Epithelial cell of prostate (primary cell): ENCODE measurements at regions not wholly inside any gene's neighbourhood (a gene's known extent, or its start where the extent isn't known, plus 50 kb on each side); places are given as distances from the start of the nearest gene placed in this dataset.
"Not testable (repeated sequence)": the region's sequence is repeated elsewhere in the genome, so short reads cannot be mapped to it uniquely, and the experiment has no call there.

Source experiments
- DNase-seq: peaks from one replicate; pipeline ENCODE4 v3.0.0-alpha.2; 2011; ENCODE audit warnings: low read depth, low spot score
- H3K27ac ChIP-seq: fragments of 450-650 bp; 2 replicates; pipeline ENCODE4 v1.5.1; 2017; ENCODE audit warnings: mild to moderate bottlenecking

DNA sequence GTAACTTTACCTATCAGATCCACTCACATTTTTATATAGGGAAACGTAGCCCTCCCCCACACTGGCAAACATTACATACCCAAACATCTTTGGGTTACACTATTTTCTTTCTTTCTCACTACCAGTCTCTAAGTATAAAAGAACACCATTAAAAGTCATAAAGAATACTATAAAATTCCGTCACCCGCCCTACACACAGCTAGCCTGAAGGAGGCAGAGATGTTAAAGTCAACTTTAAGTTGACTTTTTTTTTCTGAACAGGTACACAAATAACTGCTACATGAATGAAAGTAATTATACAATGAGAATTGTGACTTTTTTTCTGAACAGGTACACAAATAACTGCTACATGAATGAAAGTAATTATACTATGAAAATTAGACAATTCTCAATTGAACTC lies 628.3 kb downstream of the NUP35 start:
- no peak for DNase-seq
- no peak overlapping the region for H3K27ac ChIP-seq

DNA sequence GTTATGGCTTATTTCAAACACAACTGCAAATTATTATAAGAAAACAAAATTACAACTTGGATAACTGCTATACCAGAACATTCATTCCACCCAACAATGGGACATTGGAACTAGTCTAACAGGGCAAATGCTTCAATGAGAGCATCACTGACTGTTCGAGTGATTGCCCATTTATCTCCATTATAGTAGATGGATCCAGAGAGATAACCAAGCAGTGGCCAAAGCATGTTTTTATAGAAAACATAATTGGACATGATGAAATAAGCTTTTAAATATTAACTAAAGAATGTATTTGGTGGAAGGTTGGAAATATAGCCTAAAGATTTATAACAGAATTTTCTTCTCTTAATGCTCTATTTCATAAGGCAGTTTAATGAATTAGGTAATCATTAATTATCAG lies 634.8 kb downstream of the NUP35 start:
- H3K27ac ChIP-seq: no peak overlapping the region
- no peak for DNase-seq

DNA sequence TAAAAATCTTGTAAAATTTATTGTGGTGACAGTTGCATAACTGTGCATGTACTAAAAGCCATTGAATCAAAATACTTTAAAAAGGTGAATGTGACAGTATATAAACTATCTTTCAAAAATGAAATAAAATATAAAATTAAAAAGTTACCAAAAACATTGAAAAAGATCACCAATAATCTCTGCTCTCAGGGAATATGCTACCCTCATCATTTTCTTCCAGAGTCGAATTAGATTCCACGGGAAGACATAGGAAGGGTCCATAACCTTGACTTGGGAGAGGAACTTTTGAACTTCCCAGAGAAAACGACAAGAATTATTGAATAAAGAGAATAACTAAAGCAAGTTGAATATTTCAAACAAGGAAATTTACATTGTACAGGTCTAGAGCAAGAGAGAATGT lies 649.5 kb downstream of the NUP35 start:
- DNase-seq: no peak
- H3K27ac ChIP-seq: no peak overlapping the region

GRCh38 chr2:183780072-183780471 lies 655.8 kb downstream of the NUP35 start:
- DNase-seq: no peak
- H3K27ac ChIP-seq: no peak overlapping the region

DNA sequence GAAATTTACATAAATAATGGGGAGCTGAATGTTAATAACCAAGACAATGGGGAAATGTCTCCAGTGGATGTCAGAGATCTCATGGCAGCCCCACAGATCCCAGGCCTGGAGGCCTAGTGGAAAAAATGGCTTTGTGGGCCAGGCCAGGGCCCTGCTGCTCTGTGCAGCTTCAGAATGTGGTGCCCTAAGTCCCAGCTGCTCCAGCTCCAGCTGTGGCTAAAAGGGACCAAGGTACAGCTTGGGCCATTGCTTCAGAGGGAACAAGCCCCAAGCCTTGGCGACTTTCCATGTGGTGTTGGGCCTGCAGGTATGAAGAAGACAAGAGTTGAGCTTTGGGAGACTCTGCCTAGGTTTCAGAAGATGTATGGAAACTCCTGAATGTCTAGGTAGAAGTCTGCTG lies 658.2 kb downstream of the NUP35 start:
- DNase-seq: no peak
- no peak overlapping the region for H3K27ac ChIP-seq

- DNase-seq, H3K27ac ChIP-seq: not testable (repeated sequence)
These were observed 664.6 kb downstream of the NUP35 start for GRCh38 chr2:183788796-183789195.

- not testable (repeated sequence) for DNase-seq, H3K27ac ChIP-seq
These were observed 668.1 kb downstream of the NUP35 start for GRCh38 chr2:183792165-183792924.

GRCh38 chr2:183798535-183798934 lies 674.3 kb downstream of the NUP35 start:
- DNase-seq: no peak
- H3K27ac ChIP-seq: no peak overlapping the region

GRCh38 chr2:183799761-183800160 lies 675.5 kb downstream of the NUP35 start:
- H3K27ac ChIP-seq: no peak overlapping the region
- DNase-seq: no peak

DNA sequence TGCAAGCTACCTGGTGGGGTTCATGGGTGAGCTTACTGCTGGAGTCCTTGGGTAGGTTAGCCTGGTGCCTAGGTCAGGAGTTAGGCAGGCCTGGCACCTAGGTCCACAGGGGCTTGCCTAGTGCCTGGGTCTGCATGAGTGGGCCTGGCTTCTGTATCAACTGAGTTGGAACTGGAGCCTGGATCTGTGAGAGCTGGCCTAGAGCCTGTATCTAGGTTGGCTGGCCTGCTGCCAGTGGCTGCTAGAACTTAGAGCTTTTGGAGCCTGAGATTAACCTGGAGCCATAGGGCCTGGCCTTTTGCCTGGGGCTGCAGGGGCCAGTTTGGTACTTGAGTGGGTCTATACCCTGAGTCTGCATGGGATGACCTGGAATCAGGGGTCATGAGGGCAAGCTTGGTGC lies 679.4 kb downstream of the NUP35 start:
- no peak overlapping the region for H3K27ac ChIP-seq
- DNase-seq: no peak

GRCh38 chr2:183807870-183808269 lies 683.6 kb downstream of the NUP35 start:
- no peak overlapping the region for H3K27ac ChIP-seq
- DNase-seq: no peak

- DNase-seq: no peak
- no peak overlapping the region for H3K27ac ChIP-seq
These were observed 685.2 kb downstream of the NUP35 start for GRCh38 chr2:183809404-183809803.

- no peak overlapping the region for H3K27ac ChIP-seq
- DNase-seq: no peak
These were observed 687.0 kb downstream of the NUP35 start for GRCh38 chr2:183811281-183811680.

DNA sequence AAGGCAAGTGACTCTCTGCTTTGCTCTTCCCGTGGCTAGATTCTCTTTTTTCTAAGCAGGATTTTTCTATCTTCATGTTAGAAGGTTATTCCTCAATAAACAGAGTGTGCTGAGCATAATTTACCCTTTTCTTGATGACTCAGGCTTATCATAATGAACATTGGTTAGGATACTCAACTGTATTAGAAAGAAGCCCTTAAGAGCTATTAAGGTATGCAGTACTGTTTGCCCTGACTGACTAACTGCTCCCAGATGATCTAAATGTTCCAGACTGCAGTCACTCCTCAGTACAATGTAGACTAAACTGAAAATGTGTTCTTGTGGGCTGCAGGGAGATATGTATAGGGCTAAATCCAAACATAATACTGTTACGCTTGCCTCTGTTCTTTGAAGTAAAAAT lies 687.8 kb downstream of the NUP35 start:
- no peak for DNase-seq
- H3K27ac ChIP-seq: no peak overlapping the region

- DNase-seq: no peak
- H3K27ac ChIP-seq: no peak overlapping the region
These were observed 701.5 kb downstream of the NUP35 start for GRCh38 chr2:183825710-183826109.

DNA sequence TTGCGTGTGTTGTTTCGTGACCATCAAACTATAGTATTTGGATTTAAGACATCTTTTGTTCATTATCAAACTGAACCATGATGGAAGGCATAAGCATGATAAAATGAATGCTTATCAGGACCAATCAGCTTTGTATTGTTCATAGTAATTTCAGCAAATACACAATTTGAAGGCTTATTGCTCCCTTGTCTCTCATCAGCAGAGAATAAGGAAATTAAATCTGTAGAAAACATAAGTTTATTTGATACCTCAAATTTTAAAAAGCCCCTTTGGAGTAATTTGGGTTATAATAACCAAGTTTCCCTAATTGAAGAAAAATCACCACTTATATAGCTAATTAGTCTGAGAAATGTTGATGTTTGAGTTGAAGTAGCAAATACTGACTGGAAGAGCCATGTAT lies 705.7 kb downstream of the NUP35 start:
- no peak overlapping the region for H3K27ac ChIP-seq
- no peak for DNase-seq

DNA sequence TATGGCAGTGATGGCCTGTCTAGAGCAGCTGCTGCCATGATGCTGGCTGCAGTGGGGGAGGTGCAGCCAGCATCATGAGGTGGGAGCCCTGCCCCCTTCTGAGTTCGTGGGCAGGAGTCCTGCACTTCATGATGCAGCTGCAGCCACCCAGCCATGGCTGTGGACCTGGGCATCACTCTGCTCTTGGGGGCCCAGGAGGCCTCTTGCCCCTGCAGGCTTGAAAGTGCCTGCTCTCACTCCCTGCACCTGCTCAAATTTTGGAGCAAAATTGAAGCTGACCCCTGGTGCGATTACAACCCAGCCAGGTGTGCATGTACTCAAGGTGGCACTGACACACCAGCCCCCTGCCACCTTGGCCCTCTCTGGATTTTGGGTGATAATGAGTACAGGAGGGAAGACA lies 712.9 kb downstream of the NUP35 start:
- H3K27ac ChIP-seq: no peak overlapping the region

DNA sequence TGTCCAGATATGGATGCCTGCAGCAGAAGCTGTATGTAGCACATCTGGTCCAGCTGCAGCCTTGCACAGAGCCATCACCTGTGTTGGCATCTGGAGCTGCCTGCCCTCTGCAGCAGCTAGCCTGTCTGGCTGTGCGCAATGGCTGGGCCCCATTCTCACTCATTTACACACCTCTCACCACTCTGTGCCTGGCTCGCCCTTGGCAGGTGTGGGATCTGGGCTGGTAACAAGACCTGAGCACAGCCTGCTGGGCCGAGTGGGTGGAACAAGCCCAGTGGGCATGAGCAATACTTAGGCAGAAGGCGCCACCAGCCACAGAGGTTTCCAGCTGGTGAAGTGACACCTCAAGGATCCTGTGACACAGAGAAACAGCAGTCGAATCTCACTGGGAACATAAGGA lies 714.1 kb downstream of the NUP35 start:
- DNase-seq: no peak
- H3K27ac ChIP-seq: no peak overlapping the region

More for the DNA sequence above, 712.9 kb downstream of the NUP35 start:
- DNase-seq: no peak

GRCh38 chr2:183840061-183840584 lies 715.9 kb downstream of the NUP35 start:
- no peak for DNase-seq
- no peak overlapping the region for H3K27ac ChIP-seq

GRCh38 chr2:183849826-183850225 lies 725.6 kb downstream of the NUP35 start:
- DNase-seq, H3K27ac ChIP-seq: not testable (repeated sequence)

DNA sequence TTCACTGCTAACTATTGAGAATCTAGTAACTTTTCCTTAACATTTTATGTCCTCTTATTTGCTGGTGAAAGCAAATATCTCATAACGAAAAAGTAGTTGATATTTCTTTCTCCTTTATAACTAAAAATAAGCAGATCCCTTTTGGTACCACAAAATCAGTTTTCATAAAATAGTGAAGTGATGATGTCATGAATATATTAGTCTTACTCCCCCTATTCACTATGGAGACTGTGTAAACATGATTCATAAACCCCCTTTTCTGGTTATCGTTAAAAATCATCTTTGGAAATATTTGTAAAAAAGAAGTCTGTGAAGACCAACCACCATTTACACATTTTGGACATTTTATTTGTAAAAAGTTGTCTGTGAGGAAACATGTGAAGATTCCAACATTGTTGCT lies 734.9 kb downstream of the NUP35 start:
- no peak overlapping the region for H3K27ac ChIP-seq
- no peak for DNase-seq

GRCh38 chr2:183866666-183867065 lies 731.7 kb upstream of the ZNF804A start:
- no peak for DNase-seq
- H3K27ac ChIP-seq: no peak overlapping the region
